ENCODE measurements at regions not wholly inside any gene's neighbourhood (a gene's known extent, or its start where the extent isn't known, plus 50 kb on each side); places are given as distances from the start of the nearest gene placed in this dataset.
A peak's percentile ranks its signal among the peaks of the same experiment; 100 is the strongest.

DNA sequence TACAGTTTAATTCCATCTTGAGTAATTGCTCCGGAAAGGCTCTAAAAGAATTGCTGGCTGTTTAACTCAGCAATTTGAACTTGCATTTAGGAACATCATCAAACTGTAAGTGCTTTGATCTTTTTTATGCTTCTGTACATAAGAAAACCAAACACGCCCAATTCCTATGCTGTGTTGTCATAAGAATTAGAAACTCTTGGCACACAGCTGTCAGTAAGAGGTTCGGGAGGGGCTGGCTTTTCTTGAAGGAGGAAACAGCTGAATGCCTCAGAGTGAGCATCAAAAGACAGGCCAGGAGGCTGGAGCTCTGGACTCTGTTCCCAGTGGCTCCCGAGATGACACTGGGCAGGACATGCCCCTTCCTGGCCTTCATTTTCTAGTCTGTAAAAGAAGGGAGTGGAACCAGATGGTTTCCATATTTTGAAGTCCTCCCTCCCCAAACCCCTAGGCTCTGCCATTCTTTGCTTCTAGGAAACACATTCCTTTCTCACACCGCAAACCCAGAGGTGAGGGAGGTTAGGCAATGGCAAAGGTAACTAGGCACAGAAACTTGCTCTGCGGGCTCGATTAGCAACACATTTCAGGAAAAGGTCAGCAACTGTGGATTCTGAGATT lies 73.7 kb upstream of the DLG1 start (continued):
- TF ChIP-seq FEZF1 (tag by site-specific recombination; IDR thresholded peaks at IDR 0.05): no peak
- no peak for TF ChIP-seq ZNF404 (tag by site-specific recombination; IDR thresholded peaks at IDR 0.05)
- TF ChIP-seq, protein P1, sequence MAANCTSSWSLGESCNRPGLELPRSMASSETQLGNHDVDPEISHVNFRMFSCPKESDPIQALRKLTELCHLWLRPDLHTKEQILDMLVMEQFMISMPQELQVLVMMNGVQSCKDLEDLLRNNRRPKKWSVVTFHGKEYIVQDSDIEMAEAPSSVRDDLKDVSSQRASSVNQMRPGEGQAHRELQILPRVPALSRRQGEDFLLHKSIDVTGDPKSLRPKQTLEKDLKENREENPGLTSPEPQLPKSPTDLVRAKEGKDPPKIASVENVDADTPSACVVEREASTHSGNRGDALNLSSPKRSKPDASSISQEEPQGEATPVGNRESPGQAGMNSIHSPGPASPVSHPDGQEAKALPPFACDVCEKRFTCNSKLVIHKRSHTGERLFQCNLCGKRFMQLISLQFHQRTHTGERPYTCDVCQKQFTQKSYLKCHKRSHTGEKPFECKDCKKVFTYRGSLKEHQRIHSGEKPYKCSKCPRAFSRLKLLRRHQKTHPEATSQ (tag by site-specific recombination; IDR thresholded peaks at IDR 0.05): no peak
- TF ChIP-seq, protein P2, sequence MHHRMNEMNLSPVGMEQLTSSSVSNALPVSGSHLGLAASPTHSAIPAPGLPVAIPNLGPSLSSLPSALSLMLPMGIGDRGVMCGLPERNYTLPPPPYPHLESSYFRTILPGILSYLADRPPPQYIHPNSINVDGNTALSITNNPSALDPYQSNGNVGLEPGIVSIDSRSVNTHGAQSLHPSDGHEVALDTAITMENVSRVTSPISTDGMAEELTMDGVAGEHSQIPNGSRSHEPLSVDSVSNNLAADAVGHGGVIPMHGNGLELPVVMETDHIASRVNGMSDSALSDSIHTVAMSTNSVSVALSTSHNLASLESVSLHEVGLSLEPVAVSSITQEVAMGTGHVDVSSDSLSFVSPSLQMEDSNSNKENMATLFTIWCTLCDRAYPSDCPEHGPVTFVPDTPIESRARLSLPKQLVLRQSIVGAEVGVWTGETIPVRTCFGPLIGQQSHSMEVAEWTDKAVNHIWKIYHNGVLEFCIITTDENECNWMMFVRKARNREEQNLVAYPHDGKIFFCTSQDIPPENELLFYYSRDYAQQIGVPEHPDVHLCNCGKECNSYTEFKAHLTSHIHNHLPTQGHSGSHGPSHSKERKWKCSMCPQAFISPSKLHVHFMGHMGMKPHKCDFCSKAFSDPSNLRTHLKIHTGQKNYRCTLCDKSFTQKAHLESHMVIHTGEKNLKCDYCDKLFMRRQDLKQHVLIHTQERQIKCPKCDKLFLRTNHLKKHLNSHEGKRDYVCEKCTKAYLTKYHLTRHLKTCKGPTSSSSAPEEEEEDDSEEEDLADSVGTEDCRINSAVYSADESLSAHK (tag by site-specific recombination; IDR thresholded peaks at IDR 0.05): peak; percentile 55; the same call in 1 of the 2 replicates
- TF ChIP-seq REPIN1 (tag by site-specific recombination; IDR thresholded peaks at IDR 0.05; ENCODE audit: low read depth): no peak
- TF ChIP-seq, protein P3, sequence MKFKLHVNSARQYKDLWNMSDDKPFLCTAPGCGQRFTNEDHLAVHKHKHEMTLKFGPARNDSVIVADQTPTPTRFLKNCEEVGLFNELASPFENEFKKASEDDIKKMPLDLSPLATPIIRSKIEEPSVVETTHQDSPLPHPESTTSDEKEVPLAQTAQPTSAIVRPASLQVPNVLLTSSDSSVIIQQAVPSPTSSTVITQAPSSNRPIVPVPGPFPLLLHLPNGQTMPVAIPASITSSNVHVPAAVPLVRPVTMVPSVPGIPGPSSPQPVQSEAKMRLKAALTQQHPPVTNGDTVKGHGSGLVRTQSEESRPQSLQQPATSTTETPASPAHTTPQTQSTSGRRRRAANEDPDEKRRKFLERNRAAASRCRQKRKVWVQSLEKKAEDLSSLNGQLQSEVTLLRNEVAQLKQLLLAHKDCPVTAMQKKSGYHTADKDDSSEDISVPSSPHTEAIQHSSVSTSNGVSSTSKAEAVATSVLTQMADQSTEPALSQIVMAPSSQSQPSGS (tag by site-specific recombination; IDR thresholded peaks at IDR 0.05; ENCODE audit: low read depth): no peak
- TF ChIP-seq, protein P4, sequence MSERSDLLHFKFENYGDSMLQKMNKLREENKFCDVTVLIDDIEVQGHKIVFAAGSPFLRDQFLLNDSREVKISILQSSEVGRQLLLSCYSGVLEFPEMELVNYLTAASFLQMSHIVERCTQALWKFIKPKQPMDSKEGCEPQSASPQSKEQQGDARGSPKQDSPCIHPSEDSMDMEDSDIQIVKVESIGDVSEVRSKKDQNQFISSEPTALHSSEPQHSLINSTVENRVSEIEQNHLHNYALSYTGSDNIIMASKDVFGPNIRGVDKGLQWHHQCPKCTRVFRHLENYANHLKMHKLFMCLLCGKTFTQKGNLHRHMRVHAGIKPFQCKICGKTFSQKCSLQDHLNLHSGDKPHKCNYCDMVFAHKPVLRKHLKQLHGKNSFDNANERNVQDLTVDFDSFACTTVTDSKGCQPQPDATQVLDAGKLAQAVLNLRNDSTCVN (tag by site-specific recombination; optimal IDR thresholded peaks at IDR 0.05): no peak
- TF ChIP-seq WT1 (tag by site-specific recombination; IDR thresholded peaks at IDR 0.05): peak; percentile 62; the same call in 1 of the 2 replicates
- no peak for TF ChIP-seq ZNF473 (tag by site-specific recombination; IDR thresholded peaks at IDR 0.05)
- no peak for TF ChIP-seq ZNF514 (tag by site-specific recombination; IDR thresholded peaks at IDR 0.05)
- no peak for TF ChIP-seq ZNF114 (tag by site-specific recombination; IDR thresholded peaks at IDR 0.05)
- peak; percentile 52; the same call in 1 of the 2 replicates for TF ChIP-seq KLF1 (tag by site-specific recombination; IDR thresholded peaks at IDR 0.05)
- no peak for TF ChIP-seq ZNF239 (tag by site-specific recombination; IDR thresholded peaks at IDR 0.05)
- TF ChIP-seq ZFP69B (tag by site-specific recombination; IDR thresholded peaks at IDR 0.05): no peak
- TF ChIP-seq ZNF184 (tag by site-specific recombination; IDR thresholded peaks at IDR 0.05): no peak
- no peak for TF ChIP-seq TRIM28 (IDR thresholded peaks at IDR 0.05; ENCODE audit: borderline replicate concordance, low read length)
- TF ChIP-seq, protein P5, sequence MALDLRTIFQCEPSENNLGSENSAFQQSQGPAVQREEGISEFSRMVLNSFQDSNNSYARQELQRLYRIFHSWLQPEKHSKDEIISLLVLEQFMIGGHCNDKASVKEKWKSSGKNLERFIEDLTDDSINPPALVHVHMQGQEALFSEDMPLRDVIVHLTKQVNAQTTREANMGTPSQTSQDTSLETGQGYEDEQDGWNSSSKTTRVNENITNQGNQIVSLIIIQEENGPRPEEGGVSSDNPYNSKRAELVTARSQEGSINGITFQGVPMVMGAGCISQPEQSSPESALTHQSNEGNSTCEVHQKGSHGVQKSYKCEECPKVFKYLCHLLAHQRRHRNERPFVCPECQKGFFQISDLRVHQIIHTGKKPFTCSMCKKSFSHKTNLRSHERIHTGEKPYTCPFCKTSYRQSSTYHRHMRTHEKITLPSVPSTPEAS (tag by site-specific recombination; IDR thresholded peaks at IDR 0.05): no peak
- no peak for TF ChIP-seq HOXD13 (CRISPR knock-in tag; IDR thresholded peaks at IDR 0.05; ENCODE audit: borderline replicate concordance)
- no peak for TF ChIP-seq ZNF837 (tag by site-specific recombination; IDR thresholded peaks at IDR 0.05)
- TF ChIP-seq, protein P6, sequence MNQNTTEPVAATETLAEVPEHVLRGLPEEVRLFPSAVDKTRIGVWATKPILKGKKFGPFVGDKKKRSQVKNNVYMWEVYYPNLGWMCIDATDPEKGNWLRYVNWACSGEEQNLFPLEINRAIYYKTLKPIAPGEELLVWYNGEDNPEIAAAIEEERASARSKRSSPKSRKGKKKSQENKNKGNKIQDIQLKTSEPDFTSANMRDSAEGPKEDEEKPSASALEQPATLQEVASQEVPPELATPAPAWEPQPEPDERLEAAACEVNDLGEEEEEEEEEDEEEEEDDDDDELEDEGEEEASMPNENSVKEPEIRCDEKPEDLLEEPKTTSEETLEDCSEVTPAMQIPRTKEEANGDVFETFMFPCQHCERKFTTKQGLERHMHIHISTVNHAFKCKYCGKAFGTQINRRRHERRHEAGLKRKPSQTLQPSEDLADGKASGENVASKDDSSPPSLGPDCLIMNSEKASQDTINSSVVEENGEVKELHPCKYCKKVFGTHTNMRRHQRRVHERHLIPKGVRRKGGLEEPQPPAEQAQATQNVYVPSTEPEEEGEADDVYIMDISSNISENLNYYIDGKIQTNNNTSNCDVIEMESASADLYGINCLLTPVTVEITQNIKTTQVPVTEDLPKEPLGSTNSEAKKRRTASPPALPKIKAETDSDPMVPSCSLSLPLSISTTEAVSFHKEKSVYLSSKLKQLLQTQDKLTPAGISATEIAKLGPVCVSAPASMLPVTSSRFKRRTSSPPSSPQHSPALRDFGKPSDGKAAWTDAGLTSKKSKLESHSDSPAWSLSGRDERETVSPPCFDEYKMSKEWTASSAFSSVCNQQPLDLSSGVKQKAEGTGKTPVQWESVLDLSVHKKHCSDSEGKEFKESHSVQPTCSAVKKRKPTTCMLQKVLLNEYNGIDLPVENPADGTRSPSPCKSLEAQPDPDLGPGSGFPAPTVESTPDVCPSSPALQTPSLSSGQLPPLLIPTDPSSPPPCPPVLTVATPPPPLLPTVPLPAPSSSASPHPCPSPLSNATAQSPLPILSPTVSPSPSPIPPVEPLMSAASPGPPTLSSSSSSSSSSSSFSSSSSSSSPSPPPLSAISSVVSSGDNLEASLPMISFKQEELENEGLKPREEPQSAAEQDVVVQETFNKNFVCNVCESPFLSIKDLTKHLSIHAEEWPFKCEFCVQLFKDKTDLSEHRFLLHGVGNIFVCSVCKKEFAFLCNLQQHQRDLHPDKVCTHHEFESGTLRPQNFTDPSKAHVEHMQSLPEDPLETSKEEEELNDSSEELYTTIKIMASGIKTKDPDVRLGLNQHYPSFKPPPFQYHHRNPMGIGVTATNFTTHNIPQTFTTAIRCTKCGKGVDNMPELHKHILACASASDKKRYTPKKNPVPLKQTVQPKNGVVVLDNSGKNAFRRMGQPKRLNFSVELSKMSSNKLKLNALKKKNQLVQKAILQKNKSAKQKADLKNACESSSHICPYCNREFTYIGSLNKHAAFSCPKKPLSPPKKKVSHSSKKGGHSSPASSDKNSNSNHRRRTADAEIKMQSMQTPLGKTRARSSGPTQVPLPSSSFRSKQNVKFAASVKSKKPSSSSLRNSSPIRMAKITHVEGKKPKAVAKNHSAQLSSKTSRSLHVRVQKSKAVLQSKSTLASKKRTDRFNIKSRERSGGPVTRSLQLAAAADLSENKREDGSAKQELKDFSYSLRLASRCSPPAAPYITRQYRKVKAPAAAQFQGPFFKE (tag by site-specific recombination; IDR thresholded peaks at IDR 0.05; ENCODE audit: borderline replicate concordance): no peak
- no peak for TF ChIP-seq GLIS2 (tag by site-specific recombination; IDR thresholded peaks at IDR 0.05)
- TF ChIP-seq, protein P7, sequence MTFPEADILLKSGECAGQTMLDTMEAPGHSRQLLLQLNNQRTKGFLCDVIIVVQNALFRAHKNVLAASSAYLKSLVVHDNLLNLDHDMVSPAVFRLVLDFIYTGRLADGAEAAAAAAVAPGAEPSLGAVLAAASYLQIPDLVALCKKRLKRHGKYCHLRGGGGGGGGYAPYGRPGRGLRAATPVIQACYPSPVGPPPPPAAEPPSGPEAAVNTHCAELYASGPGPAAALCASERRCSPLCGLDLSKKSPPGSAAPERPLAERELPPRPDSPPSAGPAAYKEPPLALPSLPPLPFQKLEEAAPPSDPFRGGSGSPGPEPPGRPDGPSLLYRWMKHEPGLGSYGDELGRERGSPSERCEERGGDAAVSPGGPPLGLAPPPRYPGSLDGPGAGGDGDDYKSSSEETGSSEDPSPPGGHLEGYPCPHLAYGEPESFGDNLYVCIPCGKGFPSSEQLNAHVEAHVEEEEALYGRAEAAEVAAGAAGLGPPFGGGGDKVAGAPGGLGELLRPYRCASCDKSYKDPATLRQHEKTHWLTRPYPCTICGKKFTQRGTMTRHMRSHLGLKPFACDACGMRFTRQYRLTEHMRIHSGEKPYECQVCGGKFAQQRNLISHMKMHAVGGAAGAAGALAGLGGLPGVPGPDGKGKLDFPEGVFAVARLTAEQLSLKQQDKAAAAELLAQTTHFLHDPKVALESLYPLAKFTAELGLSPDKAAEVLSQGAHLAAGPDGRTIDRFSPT (tag by site-specific recombination; IDR thresholded peaks at IDR 0.05): no peak
- no peak for TF ChIP-seq KLF9 (tag by site-specific recombination; IDR thresholded peaks at IDR 0.05; ENCODE audit: low read depth)
